Activated T-cell treated with anti-CD3 and anti-CD28 coated beads, Interleukin-2, amount 50 U/mL, for 48 hours (primary cell): ENCODE measurements at regions not wholly inside any gene's neighbourhood (a gene's known extent, or its start where the extent isn't known, plus 50 kb on each side); places are given as distances from the start of the nearest gene placed in this dataset.
"Not testable (repeated sequence)": the region's sequence is repeated elsewhere in the genome, so short reads cannot be mapped to it uniquely, and the experiment has no call there.

Source experiments
- DNase-seq, 2 experiments: peaks; one replicate each; pipeline ENCODE4 v3.0.0-alpha.2; 2020

DNA sequence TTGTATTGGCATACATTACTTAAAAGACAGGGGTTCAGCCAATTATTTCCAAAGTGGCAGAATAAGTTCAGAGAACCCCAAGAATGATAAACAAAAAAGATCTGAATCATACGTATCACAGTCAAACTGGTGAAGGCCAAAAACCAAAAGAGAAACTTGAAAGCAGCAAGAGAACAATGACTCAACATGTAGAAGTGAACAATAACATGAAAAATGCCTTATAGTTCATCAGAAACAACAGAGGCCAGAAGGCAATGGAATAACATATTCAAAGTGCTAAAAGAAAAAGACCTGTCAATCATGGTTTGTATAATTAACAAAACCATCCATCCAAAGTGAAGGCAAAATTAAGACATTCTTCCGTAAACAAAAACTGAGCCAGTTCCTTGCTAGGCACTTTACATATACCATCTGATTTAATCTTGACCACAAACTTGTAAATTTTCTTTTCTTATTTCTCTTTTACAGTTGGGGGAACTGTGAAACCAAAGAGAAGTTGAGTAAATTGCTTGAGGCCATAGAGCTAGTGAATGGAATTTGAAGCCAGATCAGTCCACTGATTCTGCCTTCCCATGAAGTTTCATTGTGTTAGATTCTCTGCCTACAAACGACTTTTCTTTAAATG, 232.1 kb upstream of the SEL1L start:
- DNase-seq, result no peak

DNA sequence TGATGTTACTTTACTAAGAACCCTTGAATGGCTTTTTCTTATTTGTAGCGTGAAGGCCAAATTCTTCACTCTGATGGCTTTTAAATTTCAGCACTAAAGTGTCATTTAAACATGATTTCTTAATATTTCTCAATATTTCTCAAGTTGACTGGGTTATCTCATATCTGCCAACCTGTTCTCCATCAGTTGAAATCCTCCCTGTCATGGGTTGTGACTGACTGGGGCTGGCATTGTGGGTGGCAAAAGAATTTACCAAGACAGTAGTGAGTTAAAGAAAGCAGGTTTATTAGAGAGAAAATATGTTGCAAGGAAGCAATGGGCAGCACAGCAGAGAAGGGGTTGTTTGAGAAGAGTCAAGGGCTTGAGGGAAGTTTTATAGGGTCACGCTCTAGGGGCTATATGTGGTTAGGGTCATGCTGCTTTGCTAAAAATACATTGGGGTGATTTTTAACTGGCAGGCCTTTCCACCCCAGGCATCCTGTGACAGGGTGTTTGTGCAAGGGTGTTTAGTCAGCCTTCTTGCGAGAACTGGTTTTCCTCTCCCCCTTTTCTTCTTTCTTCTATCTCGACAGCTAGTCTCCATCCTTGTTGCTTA, 232.8 kb upstream of the SEL1L start:
- no peak for DNase-seq

DNA sequence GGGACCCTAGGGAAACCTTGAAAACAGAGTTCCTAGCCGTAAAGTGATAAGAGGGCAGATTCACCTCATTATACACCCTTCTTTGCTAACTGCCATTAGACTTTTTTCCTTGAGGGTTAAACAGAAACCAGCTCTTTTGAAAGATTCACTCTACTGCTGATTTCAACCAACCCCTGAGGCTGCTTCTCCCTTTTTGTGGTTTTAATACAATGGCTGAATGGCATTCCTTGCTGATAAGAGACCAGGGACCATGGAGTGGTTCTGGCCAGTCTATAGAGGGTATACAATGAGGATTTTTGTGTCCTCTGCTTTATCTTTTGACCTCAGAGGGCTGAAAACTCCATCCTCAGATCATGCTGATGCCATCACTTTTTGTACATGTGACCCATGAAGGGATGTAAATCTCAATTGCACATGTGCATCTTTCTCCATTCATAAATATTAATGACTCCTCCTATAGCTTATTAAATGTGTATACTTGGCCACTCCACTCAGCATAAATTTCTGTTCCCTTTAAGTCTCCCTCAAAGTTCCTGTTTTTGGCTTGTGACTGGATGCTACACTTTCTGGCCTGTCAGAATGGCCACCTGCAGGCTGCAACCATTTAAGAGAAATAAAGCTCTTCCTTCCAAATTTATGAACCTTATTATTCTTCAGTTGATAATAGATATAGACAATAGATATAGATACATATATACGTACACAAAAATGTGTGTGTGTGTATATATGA, 233.8 kb upstream of the SEL1L start:
- no peak for DNase-seq

GRCh38 chr14:81771651-81772275, 238.1 kb upstream of the SEL1L start:
- no peak for DNase-seq

GRCh38 chr14:81772381-81772780, 238.7 kb upstream of the SEL1L start:
- no peak for DNase-seq

GRCh38 chr14:81776531-81776930, 242.9 kb upstream of the SEL1L start:
- no peak for DNase-seq

- not testable (repeated sequence) for DNase-seq
Measured at GRCh38 chr14:81781798-81782197, 248.1 kb upstream of the SEL1L start.

DNA sequence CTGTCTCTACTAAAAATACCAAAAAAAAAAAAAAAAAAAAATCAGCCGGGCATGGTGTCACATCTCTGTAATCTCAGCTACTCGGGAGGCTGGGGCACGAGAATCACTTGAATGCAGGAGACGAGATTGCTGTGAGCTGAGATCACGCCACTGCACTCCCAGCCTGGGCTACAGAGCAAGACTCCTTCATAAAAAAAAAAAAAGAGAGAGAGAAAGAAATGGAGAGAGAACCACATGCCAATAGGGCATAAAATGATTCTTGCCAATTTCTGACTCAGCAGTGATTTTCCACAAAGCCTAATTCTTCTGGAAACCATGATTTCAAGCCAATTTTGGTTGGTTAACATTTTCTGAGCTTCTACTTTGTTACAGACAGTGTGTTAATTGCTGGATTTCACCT, 250.4 kb upstream of the SEL1L start:
- DNase-seq, result no peak

- no peak for DNase-seq
Measured at GRCh38 chr14:81797315-81797714, 263.7 kb upstream of the SEL1L start.

DNA sequence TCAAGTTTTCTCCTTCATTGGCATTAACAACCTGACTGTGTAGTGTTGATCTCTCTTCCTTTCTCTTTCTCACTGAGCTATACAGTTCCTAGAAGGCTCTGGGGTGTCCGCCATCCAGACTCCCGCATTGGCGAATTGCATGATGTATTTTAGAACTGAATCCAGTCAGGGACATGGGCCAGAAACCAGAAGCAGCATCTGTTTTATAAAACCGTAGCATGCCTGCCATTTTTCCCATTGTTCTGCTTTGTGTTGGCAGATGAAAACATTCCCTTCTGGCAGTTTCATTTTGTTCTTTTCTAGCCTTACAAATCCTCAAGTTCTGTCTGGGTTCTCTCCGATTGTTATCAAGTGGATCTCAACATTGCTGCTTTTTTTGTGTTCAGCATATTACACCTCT, 268.3 kb upstream of the SEL1L start:
- no peak for DNase-seq

DNA sequence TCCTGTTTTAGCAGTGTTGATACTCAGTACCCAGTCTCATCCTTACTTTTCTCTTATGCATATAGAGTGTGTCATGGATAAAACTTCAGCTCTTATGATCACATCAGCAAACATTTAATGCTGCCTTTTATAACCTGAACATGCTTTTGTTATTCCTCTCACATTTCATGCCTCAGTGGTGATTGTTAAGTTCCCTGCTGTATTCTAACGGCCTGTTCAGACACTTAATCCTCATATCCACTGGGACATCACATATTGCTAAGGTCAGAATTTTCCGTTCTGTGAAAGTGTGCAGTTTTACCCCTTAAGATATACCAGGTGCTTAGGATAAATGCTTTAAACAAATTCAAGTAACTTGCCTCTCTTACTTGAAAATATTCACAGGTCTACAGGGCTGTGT, 268.7 kb upstream of the SEL1L start:
- DNase-seq, result no peak

DNA sequence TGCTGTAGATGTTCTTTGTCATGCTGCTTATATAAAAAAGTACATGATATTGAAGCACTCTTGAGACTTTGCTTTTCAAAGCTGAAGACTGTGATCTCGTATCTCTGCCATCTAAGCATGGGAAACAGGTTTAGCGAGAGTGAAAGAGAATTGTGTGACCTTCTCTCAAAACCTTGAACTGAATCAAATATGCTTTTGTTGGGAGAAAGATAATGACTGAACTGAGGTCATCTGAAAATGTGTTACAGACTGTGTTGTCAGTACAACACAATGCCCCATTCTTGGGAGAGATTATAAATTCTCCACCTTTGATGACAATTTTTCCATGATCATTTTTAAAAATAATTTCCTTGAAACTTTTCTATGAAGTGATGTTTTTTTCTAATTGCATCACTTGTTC, 272.1 kb upstream of the SEL1L start:
- no peak for DNase-seq

DNA sequence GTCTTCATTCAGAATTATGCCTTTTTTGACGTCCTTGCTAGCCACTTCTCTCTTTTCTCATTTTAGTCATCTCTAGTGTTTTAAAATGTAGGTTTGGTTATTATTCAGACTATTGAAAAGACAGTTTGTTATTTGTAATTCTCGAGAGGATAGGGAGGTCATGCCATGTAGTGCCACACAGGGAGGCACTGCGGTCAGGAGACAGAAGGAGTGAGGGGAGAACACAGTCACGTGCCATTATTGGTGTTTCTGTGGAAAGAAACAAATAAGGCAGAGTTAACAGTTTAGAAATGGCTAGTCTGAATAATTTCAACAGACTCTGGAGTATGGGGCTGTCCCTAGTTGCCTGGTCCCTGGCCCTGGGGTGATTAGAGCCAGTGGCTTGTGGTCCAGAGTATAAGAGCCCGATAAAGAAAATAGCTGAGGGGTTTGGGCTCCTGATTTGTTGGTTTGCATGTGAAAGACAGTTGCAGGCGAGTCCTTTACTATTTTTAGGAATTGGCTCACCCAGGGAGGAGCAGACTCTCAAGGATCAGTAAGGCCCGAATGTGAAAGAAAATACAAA, 278.1 kb upstream of the SEL1L start:
- DNase-seq, result no peak

GRCh38 chr14:81818271-81818670, 284.6 kb upstream of the SEL1L start:
- DNase-seq, result no peak

DNA sequence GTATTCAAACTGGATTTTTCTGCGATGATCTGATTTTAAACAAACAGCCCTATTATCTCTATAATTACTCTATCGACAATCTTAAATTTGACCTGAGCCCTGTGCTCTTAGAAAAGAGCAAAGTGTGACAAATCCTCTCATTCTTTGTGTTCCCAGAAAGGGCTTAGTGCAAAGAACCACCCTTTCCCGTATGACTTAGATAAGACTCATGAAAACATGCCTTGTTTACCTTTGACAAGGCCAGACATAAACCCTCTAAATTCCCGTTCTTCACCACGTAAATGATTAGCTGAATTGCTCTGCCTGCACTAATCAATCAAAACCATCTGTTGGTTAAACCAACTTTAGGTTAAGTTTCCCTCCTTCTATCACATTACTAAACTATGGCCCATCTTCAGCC, 285.7 kb upstream of the SEL1L start:
- DNase-seq, result no peak

DNA sequence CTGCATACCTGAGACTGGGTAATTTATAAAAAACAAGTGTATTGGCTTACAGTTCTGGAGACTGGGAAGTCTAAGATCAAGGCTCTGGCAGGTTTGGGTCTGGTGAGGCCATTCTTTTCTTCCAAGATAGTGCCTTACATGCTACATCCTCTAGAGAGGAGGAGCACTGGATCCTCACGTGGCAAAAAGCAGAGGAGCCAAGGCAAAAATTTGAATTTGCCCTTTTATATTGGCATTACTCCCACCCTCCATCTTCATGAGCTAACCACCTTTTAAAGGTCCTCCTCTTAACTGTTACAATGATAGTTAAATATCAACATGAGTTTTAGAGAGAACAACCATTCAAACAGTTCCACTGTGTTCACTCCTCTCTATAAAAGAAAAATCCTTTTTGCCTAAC, 286.3 kb upstream of the SEL1L start:
- no peak for DNase-seq

GRCh38 chr14:81826081-81826480, 292.4 kb upstream of the SEL1L start:
- no peak for DNase-seq

DNA sequence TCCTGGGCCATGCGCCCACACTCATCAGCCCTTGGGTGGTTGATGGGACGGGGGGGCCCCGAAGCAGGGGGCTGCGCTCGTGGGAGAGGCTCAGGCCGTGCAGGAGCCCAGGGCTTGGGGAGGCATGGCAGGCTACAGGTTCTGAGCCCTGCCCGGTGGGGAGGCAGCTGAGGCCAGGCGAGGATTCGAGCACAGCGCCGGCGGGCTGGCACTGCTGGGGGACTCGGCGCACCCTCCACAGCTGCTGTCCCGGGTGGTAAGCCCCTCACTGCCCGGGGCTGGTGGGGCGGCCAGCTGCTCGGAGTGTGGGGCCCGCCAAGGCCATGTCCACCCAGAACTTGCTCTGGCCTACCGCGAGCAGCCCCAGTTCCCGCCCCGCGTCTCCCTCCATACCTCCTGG, 295.8 kb upstream of the SEL1L start:
- no peak for DNase-seq

DNA sequence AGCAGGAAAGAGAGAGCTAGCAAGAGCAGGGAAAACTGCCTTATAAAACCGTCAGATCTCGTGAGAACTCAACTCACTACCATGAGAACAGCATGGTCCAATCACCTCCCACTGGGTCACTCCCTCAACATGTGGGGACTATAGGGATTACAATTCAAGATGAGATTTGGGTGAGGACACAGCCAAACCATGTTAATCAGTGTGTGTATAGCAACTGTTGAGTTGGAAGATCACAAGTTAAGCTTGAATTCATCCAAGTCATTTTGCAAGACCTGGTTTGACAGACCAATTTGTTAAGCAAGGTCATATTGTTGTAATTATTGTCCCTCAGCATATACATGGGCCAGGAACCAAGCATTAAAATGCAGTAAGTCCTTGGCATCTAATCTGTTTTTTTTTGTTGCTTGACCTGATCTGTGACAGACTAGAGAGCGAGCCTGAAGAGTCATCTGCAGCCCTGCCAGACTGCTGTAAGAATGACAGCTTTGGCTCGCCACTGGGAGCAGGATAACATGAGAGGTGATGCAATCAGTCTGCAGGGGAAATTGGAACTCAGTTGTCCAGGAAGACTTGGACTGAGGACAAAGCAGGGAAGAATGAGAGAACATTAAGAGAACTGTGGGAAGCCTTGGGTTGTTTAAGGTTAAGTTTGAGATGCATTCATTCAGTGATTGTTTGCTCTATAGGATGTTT, 297.6 kb upstream of the SEL1L start:
- DNase-seq, result no peak

DNA sequence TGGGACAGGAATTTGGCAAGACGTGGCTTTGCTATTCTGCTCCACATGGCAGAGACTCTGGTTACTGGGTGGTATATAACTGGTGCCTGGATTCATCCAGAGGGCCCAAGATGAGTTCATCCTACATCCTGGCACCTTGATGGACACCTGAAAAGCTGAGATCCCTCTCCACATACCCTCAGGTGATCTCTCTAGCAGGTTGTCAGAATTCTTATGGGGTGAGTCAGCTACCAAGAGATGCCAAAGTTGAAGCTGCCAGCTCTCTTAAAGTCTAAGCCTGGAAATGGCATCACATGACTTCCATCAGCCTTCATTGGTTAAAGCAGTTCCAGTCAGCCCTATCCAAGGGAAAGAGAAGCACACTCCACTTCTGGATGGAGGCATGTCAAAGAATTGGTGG, 300.7 kb upstream of the SEL1L start:
- no peak for DNase-seq

DNA sequence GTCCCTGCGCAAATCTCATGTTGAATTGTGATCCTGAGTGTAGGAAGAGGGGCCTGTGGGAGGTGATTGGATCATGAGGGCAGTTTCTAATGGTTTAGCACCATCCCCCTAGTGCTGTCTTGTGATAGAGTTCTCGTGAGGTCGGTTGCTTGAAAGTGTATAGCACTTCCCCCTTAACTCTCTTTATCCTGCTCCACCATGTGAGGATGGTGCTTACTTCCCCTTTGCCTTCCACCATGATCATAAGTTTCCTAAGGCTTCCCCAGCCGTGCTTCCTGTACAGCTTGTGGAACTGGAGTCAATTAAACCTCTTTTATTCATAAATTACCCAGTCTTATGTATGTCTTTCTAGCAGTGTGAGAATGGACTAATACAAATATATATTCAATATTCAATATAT, 303.7 kb upstream of the SEL1L start:
- no peak for DNase-seq

GRCh38 chr14:81839056-81839455, 305.4 kb upstream of the SEL1L start:
- DNase-seq, result no peak

DNA sequence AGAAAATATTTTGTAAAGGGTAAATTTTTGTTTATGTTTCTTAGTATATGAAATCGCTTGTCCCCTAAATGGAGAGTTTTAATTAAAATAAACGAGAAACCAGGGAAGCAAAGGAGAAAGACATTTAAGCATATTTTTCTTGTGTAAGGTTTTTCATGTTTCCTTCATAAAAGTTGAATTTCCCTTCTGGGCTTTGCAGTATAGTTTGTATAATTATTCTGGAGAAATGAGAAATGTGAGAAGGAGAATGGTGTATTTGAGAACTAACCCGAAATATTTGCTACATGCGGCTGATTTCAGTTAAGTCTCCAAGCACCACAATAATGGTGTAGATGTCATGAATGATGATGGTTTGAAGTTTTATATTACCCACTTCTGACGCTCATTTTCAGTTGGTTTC, 307.7 kb upstream of the SEL1L start:
- DNase-seq, result no peak
